GM12873 (cell line): ENCODE measurements at regions not wholly inside any gene's neighbourhood (a gene's known extent, or its start where the extent isn't known, plus 50 kb on each side); places are given as distances from the start of the nearest gene placed in this dataset.

Source experiments
- CTCF ChIP-seq: IDR thresholded peaks from 2 replicates; pipeline ENCODE4 v1.5.1; 2012; ENCODE audit warnings: low read depth, mild to moderate bottlenecking, moderate library complexity, low read length, control low read depth; ENCODE audit not compliant: insufficient read depth; ENCODE audit errors: missing control alignments

DNA sequence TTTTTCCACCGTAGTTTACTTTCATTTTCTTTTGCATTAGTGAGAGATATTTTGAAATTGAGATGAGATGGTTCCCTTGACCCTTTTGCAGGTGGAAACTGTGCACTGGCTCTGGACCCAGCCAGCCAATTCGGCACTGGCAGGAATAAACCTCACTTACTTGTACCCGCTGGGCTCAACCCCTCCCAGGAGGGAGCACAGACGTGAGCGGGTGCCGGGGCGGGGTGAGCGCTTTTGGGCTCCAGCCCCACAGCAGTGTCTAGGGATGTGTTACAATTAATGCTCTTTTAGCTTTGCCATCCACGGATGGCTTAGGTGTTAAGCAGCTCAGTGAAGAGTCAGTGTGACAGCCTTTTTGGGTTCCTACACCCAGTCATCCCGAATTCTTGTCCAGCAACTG is 766.1 kb upstream of the CHD1 start:
- no peak for TF ChIP-seq CTCF

GRCh38 chr5:99686538-99686937 is 757.7 kb upstream of the CHD1 start:
- TF ChIP-seq CTCF, result no peak

DNA sequence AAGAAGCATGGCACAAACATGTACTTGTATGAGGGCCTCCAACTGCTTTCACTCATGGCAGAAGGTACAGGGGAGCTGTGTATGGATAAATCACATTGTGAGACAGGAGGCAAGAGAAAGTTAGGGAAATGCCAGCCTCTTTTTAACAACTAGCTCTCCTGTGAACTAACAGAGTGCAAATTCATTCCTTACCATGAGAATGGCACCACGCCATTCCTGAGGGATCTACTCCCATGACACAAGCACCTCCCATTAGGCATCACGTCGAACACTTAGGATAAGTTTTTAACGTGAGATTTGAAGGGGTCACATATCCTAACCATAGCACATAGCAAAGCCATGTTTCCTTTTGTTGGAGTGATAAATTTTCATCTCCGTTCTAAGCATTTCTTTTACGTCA is 747.2 kb upstream of the CHD1 start:
- TF ChIP-seq CTCF, result no peak

- no peak for TF ChIP-seq CTCF
Measured at GRCh38 chr5:99674101-99674500, 745.3 kb upstream of the CHD1 start.

DNA sequence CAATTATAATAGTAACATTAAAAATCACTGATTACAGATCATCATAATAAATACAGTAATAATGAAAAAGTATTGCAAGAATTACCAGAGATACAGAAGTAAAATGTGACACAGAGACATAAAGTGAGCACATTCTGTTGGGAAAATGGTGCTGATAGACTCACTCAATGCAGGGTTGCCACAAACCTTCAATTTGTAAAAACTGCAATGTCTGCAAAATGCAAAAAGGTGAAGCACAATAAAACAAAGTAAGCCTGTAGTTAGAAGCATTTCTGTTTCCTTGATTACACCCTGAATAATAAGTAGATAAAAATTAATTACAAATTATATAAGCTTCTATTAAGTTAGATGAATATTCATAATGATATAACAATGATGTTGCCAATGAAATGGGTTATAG is 736.2 kb upstream of the CHD1 start:
- TF ChIP-seq CTCF, result no peak

DNA sequence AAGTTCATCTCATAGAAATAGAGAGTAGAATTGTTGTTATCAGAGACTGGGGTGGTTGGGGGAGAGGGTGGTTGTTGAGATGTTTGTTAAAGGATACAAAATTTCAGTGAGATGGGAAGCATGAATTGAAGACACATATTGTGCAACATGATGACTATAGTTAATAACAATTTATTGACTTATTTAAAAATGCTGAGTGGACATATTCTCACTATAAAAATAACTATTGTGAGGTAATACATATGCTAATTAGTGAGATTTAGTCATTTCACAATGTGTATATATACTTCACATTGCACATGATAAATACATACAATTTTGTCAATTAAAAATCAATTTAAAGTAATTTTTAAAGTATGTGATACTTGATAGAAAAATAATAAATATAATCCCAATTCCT is 722.5 kb upstream of the CHD1 start:
- no peak for TF ChIP-seq CTCF

DNA sequence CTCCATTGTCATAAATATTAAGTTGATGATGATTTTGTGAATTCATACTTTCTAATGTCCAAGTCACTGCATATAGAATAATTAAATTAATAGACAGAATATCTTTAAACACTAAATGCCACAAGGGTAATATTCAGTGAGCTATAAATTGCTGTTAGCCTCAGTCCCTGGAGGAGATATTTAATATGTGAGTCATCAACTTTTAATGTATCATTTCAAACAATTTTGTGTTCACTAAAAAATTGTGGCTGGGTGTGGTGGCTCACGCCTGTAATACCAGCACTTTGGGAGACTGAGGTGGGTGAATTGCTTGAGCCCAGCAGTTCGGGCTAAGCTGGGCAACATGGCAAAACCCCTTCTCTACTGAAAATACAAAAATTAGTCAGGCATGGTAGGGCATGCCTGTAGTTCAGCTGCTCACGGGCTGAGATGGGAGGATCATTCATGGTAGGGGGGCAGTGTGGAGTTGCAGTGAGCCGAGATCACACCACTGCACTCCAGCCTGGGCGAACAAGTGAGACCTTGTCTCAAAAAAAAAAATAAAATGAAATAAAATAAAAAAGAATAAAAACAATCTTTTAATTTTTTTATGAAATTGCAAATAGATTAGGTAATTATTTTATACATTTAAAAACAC is 717.3 kb upstream of the CHD1 start:
- TF ChIP-seq CTCF, result no peak
